Left kidney (tissue), 1 donor: ENCODE measurements at regions not wholly inside any gene's neighbourhood (a gene's known extent, or its start where the extent isn't known, plus 50 kb on each side); places are given as distances from the start of the nearest gene placed in this dataset.
"Not testable (repeated sequence)": the region's sequence is repeated elsewhere in the genome, so short reads cannot be mapped to it uniquely, and the experiment has no call there.

Experiments
- DNase-seq: peaks from one replicate; pipeline ENCODE4 v3.0.0-alpha.2; 2013

- no peak for DNase-seq
Observed at GRCh38 chr12:75759196-75759595, 247.8 kb upstream of the KRR1 start.

GRCh38 chr12:75756771-75757170 is 245.4 kb upstream of the KRR1 start:
- DNase-seq: no peak

- no peak for DNase-seq
Observed at GRCh38 chr12:75756111-75756510, 244.7 kb upstream of the KRR1 start.

- no peak for DNase-seq
Observed at GRCh38 chr12:75754698-75755097, 243.3 kb upstream of the KRR1 start.

GRCh38 chr12:75754141-75754540 is 242.7 kb upstream of the KRR1 start:
- DNase-seq: no peak

- DNase-seq: no peak
Observed at GRCh38 chr12:75751769-75752471, 240.5 kb upstream of the KRR1 start.

GRCh38 chr12:75750716-75751306 is 239.4 kb upstream of the KRR1 start:
- no peak for DNase-seq

- not testable (repeated sequence) for DNase-seq
Observed at GRCh38 chr12:75748990-75749389, 237.6 kb upstream of the KRR1 start.

GRCh38 chr12:75748136-75748535 is 236.7 kb upstream of the KRR1 start:
- DNase-seq: no peak

GRCh38 chr12:75747572-75748021 is 236.2 kb upstream of the KRR1 start:
- no peak for DNase-seq

- no peak for DNase-seq
Observed at GRCh38 chr12:75746621-75747020, 235.2 kb upstream of the KRR1 start.

- peak; percentile 25 for DNase-seq
Observed at GRCh38 chr12:75744607-75745256, 233.3 kb upstream of the KRR1 start.

GRCh38 chr12:75742961-75743360 is 231.6 kb upstream of the KRR1 start:
- DNase-seq: no peak

- no peak for DNase-seq
Observed at GRCh38 chr12:75742048-75742447, 230.6 kb upstream of the KRR1 start.

GRCh38 chr12:75739912-75740311 is 228.5 kb upstream of the KRR1 start:
- DNase-seq: no peak

- DNase-seq: not testable (repeated sequence)
Observed at GRCh38 chr12:75739098-75739497, 227.7 kb upstream of the KRR1 start.

GRCh38 chr12:75738486-75738885 is 227.1 kb upstream of the KRR1 start:
- DNase-seq: no peak

- DNase-seq: no peak
Observed at GRCh38 chr12:75735853-75736252, 224.4 kb upstream of the KRR1 start.

GRCh38 chr12:75728826-75729225 is 217.4 kb upstream of the KRR1 start:
- DNase-seq: no peak

GRCh38 chr12:75727577-75727976 is 216.2 kb upstream of the KRR1 start:
- no peak for DNase-seq

- no peak for DNase-seq
Observed at GRCh38 chr12:75725521-75726111, 214.2 kb upstream of the KRR1 start.

GRCh38 chr12:75724928-75725312 is 213.5 kb upstream of the KRR1 start:
- DNase-seq: peak; percentile 62

GRCh38 chr12:75724307-75724927 is 213.0 kb upstream of the KRR1 start:
- DNase-seq: no peak
